Gastroesophageal sphincter (tissue), 2 donors: ENCODE measurements at regions not wholly inside any gene's neighbourhood (a gene's known extent, or its start where the extent isn't known, plus 50 kb on each side); places are given as distances from the start of the nearest gene placed in this dataset.

Experiments
- EP300 ChIP-seq: sonication (generic); formaldehyde crosslinking; IDR thresholded peaks from one replicate; pipeline ENCODE4 v1.6.1; 2017; ENCODE audit warnings: antibody characterized with exemption, mild to moderate bottlenecking
- POLR2A ChIP-seq, 2 donors: fragments of 450-650 bp; IDR thresholded peaks; one replicate each; pipeline ENCODE4 v1.6.1; 2017; ENCODE audit warnings: antibody characterized with exemption in 2 of 2, mild to moderate bottlenecking in 2 of 2, moderate library complexity in 1 of 2

DNA sequence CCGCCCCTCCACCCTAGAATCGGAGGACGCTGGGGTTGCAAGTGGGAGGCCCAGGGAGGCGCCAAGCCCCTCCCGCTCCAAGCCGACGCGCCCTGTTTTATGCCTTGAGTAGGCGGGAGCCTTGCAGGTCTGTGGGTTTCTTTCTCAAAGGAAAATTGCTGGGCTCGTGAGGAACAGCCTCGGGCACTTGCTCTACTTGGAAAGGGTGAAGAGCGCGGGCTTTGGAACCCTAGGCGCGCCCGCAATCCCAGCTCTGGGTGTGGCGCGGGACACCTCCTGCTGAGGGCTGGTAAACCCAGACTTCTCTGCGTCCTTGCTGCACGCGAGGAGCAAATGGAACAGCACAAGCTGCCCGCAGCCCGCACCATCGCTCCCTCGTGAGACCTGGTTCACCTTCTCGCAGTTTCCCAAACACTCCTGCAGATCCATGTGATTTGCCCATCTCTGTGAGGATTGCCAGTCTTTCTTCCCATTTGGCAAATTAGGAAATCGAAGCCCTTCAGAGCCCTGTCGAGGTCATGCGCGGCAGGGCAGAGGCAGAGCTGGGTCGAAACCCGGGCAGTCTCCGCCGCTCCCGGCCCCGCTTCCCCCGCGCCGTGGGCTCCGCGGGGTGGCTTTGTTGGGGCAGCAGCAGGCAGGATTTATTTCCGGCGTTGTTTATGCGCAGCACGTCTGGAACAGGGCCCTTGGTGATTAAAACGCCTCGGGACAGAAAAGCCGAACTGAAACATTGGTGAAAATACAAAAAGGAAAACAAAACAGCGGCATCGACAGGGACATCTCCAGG is 98.4 kb upstream of the CPLX2 start:
- TF ChIP-seq EP300 (no peak), POLR2A (IDR thresholded peaks at IDR 0.05) (no peak)
